ENCODE measurements at regions not wholly inside any gene's neighbourhood (a gene's known extent, or its start where the extent isn't known, plus 50 kb on each side); places are given as distances from the start of the nearest gene placed in this dataset.

DNA sequence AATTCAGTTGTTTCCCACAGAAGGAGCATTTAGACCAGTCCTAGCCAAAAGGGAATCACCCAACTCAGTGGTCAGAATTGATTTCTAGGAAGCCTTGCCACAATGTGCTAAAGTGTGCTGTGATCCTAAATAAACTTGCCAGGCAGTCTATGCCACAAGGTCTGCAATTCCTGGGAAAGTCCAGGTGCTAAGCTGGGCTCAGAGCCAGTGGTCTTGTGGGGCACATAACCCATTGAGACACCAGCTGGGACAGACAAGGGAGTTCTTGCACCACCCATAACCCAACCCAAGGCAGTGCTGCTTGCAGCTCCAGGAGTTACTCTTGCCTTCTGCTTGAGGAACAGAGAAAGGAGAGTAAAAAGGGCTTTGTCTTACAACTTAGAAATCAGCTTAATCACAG lies 489.5 kb upstream of the SPRY2 start:
- Histone ChIP-seq H2BK20ac (ENCODE audit: low read depth, low read length) (no peak overlapping the region), H2BK120ac (ENCODE audit: low read depth, low read length) (no peak overlapping the region), H3K56ac (ENCODE audit: extremely low read depth, insufficient read depth, low read length) (no peak overlapping the region), H3K36me3 (ENCODE audit: control insufficient read depth, insufficient read depth, low read length) (no peaks in the 10 kb centered on the region), H4K5ac (ENCODE audit: low read depth, low read length) (no peak overlapping the region), H4K8ac (ENCODE audit: low read depth in 2 of 2, low read length in 2 of 2) (no peak overlapping the region), H3K14ac (replicated peaks; ENCODE audit: low read depth, low read length) (no peak overlapping the region), H3K18ac (ENCODE audit: low read depth, low read length) (no peak overlapping the region), H3K4me3 (ENCODE audit: insufficient read depth, low read depth, low read length) (no peak overlapping the region), H3K9me3 (ENCODE audit: control insufficient read depth, insufficient read depth, low read length) (peaks cover 19% of the 10 kb centered on the region), H4K91ac (ENCODE audit: insufficient read depth, low read depth, low read length) (no peak overlapping the region), H3K27ac (ENCODE audit: insufficient read depth, low read length) (no peak overlapping the region), H3K9me1 (ENCODE audit: insufficient read depth, low read length) (no peaks in the 10 kb centered on the region), H3K4ac (ENCODE audit: low read depth, low read length) (no peak overlapping the region), H2AFZ (replicated peaks; ENCODE audit: low read length, poor library complexity) (no peak overlapping the region), H4K20me1 (ENCODE audit: insufficient read depth, low read length) (no peaks in the 10 kb centered on the region), H2AK9ac (replicated peaks; ENCODE audit: low read depth, low read length, poor library complexity) (no peak overlapping the region), H3K9ac (ENCODE audit: low read depth, low read length) (no peak overlapping the region), H3K4me2 (ENCODE audit: low read depth, low read length) (no peak overlapping the region), H3K27me3 (ENCODE audit: control insufficient read depth, insufficient read depth, low read length) (no peaks in the 10 kb centered on the region), H2AK5ac (ENCODE audit: low read depth, low read length) (no peak overlapping the region), H3K23ac (ENCODE audit: low read depth, low read length) (no peak overlapping the region), H3K79me1 (ENCODE audit: low read depth in 1 of 2, low read length in 2 of 2) (no peaks in the 10 kb centered on the region), H2BK15ac (ENCODE audit: low read depth, low read length) (no peak overlapping the region), H2BK5ac (ENCODE audit: low read depth, low read length, poor library complexity, severe bottlenecking) (no peak overlapping the region), H3K4me1 (ENCODE audit: control insufficient read depth, insufficient read depth, low read length) (no peaks in the 10 kb centered on the region)
- in situ Hi-C loops (cut with MboI; ENCODE audit: low sequenced_read_pairs) (no loop called here), intact Hi-C loops (cut with micrococcal nuclease) (no loop called here), dilution Hi-C loops (cut with HindIII; ENCODE audit: low sequenced_read_pairs, unreplicated experiment) (no loop called here)
- ChIA-PET POLR2A (ENCODE audit: unreplicated experiment) (no interaction called here), CTCF (no interaction called here)
- TF ChIP-seq MXI1 (IDR thresholded peaks at IDR 0.05; ENCODE audit: borderline replicate concordance, low read depth, low read length), result no peak
- TF ChIP-seq, protein P1, sequence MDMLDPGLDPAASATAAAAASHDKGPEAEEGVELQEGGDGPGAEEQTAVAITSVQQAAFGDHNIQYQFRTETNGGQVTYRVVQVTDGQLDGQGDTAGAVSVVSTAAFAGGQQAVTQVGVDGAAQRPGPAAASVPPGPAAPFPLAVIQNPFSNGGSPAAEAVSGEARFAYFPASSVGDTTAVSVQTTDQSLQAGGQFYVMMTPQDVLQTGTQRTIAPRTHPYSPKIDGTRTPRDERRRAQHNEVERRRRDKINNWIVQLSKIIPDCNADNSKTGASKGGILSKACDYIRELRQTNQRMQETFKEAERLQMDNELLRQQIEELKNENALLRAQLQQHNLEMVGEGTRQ (IDR thresholded peaks at IDR 0.05; ENCODE audit: low read depth, low read length), result no peak
- TF ChIP-seq CEBPB (IDR thresholded peaks at IDR 0.05; ENCODE audit: low read depth, low read length), result no peak
- TF ChIP-seq NFE2L2 (IDR thresholded peaks at IDR 0.05; ENCODE audit: low read depth, low read length), result no peak
- DNase-seq (no peak), ATAC-seq (ENCODE audit: low read depth) (no peak)
- BruUV-seq (replicated peaks), result no TSS peak

Measured in IMR-90 (cell line).